HG02970 (cell line): ENCODE measurements at regions not wholly inside any gene's neighbourhood (a gene's known extent, or its start where the extent isn't known, plus 50 kb on each side); places are given as distances from the start of the nearest gene placed in this dataset.
A peak's percentile ranks its signal among the peaks of the same experiment; 100 is the strongest.

Experiments
- ATAC-seq: cut with Tn5 transposase; IDR thresholded peaks from one replicate; pipeline ENCODE4 v1.9.1; 2021; ENCODE audit warnings: mild to moderate bottlenecking, moderate library complexity, moderate number of reproducible peaks; ENCODE audit not compliant: unreplicated experiment, low FRiP score

- ATAC-seq: no peak
Observed at GRCh38 chr7:91323626-91324158, 59.5 kb downstream of the FZD1 start.

DNA sequence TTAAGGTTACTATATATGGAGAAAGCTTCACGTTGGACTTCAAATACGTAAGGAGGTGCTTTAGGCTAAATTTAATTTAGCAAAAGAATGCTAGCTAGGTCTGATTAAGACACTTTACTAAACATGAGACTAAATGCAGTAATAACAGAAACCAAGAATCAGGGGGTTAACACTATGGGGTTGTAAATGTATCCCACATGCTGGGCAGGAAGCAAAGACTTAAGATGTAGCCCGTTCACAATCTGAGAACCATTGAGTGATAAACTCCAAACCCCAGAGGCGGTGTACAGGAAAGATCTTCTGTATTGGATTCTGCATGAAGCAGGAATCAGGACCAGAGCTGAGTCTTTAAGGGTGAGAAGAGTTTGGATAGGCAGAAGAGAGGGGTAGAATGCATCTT lies 60.4 kb downstream of the FZD1 start:
- no peak for ATAC-seq

DNA sequence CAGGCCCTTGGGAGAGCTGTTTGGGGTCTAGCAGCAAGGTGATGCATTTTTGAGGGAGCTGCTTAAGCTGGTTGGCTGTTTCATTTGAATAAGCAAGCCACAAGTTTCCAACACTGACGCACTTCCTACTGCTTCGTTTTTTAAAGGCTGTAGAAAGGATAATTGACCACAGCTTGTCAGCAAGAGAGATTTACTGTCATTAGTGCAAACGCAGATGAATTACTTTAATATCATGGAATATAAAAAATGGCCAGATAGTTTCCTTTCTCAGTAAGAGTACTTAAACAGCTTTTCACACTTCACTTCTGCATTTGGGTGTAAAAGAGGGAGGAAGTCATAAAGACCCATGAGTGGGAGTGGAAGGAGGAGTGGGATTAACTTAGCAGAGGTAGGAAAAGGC lies 61.5 kb downstream of the FZD1 start:
- no peak for ATAC-seq

DNA sequence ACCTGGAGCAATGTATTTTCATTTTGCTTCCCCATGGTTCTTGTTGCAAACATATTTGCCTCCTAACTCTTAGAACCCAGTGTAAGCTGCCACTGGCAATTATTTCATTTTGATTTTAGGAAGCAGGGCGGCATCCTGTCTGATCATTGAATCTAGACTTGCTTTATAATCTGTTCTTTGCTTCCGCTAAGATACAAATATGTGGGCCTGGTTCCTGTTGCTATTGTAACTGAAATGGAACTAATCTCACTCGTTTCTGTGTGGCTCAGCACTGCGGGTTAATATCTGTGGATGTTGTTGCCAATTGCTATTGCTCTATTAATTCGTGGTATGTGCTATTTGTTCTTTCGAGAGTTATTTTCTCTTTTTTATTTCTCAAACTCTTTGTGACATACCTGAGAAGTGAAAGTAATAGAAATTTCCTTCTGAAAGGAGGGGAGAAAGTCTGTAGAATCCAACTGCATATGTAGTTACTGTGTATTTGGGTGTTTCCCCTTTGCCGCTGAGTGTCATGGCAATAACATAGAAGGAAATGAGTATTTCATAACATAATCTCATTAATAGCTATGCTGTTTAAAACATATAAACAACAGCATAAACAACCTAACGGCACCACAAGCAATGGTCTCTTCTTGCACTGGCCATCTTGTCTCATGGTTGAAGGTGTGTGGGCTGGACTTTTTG lies 62.4 kb downstream of the FZD1 start:
- ATAC-seq: no peak

- no peak for ATAC-seq
Observed at GRCh38 chr7:91327346-91327745, 63.1 kb downstream of the FZD1 start.

GRCh38 chr7:91329571-91329970 lies 65.3 kb downstream of the FZD1 start:
- no peak for ATAC-seq

DNA sequence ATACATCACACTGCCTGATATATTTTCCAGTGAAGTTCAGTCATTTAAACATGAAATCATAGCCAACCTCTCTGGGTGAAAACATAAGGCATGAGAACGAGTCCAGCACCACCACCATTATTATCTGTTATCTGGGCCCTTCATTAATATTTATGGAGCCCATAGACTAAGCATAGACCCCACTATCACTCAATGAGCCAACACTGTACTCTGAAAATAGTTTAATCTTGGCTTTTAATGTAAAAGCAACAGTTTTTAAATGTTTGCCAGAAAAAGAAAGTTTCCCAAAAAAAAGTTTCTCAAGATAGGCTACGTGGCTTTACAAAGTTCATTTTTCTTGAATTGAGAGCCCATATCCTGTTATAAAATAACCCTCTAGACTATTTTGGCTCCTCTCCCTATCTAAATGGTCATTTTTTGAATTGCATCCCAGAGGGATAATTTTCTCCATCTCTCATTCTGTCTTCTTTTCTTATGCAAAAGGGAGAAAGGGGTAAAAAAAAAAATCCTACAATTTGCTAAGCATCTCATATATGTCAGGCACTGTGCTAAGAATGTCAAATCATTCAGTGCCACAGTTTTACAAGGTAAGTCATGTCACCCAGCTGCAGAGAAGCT lies 66.1 kb downstream of the FZD1 start:
- no peak for ATAC-seq

GRCh38 chr7:91330866-91331265 lies 66.6 kb downstream of the FZD1 start:
- ATAC-seq: no peak

DNA sequence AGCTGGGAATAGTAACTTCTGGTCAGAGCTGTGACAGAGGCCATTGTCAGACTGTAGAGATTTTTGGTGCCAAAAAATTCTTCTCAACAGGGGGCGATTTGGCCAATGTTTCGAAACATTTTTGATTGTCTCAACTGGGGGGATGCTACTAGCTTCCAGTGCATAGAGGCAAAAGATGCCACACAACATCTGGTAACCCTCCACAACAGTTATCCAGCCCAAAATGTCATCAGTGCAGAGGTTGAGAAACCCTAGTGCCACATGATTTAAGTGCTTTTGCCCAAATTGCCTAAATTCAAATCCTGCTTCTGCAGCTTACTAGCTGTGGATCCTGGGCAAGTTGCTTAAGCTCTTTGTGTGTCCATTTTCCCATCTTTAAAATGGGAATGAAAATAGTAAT lies 71.9 kb downstream of the FZD1 start:
- ATAC-seq: no peak

DNA sequence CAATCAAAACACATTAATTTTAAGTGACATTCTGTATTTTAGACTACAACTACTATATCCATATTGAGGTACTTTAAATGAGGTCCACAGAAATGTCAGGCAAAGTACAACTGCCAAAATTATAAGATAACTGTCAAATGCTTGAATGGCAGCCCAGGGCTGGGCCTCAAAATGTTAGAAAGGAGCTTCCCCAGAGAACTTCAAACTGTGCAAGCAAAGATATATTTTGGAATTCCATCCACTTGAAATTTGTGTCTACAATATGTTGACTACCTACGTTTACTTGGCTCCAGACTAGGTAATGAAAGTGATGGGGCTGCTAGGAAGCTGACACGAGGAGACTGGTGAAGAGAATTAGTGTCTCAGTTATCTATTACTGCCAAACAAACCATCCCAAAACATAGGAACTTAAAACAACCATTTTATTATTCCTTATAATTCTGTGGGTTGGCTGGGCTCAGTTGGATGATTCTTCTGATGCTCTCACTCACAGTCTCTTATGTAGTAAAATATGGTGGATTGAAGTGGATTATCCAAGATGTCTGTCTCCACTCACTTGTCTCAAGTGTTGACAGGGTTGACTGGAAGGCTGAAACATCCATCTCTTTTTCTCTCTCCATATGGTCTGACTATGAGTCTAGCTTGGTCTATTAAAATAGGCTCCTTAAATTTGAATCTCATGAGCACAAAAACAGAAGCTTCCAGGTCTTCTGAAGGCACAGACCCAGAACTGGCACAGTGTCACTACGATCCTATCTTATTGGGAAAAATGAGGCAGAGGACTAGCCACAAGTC lies 74.2 kb downstream of the FZD1 start:
- ATAC-seq: no peak

- ATAC-seq: no peak
Observed at GRCh38 chr7:91342346-91342745, 78.1 kb downstream of the FZD1 start.

DNA sequence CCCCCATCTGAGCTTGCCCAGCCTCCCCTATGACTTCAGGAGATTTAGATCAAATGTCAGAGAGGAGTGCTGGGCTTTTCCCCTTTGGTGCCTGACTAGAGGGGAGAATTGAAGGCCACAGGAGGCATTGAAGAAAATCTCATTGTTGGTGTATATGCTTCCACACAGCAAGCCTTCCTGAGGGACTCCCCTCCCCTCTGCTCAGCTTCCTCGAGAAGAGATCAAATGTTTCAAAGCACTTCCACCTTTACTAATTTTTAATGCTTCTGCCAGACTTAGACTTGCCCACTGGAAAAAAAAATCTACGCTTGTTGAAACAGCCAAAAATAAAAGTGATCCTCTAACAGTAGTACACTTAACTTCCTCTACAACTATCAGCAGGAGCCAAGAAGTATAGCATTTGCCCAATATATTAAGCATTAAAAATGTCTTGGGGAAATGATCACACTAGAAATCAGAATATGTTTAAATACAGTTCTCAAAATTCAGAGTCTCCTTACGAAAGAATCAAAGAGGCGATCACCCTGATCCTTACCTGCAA lies 79.3 kb downstream of the FZD1 start:
- ATAC-seq: no peak

GRCh38 chr7:91343996-91344629 lies 79.9 kb downstream of the FZD1 start:
- ATAC-seq: no peak

- no peak for ATAC-seq
Observed at GRCh38 chr7:91344911-91345310, 80.7 kb downstream of the FZD1 start.

DNA sequence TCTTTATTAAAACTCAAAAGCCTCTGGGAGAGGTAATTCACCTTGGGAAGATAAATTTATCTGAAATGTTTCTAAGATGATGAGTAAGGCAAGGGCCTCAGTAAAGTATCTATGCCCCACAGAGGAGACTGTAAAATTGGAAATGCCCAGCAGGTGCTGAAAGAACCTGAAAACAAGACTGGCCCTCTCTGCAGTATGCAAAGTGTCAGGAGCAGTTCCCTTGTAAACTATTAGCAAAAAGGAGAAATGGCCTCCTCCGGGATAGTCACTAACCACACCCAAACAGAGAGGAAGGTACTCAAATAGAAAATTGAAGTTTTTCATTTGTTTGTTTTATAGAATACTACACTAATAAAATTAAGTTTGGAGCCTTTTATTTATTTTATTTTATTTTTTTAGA lies 81.2 kb downstream of the FZD1 start:
- ATAC-seq: peak; percentile 57

DNA sequence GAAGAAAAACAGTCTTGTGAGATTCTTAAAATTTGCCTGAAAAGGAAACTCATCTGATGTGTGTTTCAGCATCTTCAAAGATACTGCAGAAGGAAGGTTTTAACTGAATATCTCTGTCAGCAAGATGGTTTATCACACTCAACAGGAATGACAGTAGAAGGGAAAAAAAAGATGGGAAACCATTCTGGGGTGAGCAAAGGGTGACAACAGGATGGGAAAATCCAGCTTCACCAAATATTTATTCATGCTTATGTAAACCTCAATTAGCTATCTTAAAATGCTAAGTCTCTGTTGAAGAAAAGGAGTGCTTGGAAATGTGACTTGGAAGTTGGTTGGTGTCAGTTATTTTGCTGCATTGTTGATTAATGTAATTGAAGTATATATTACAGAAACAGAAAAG lies 82.2 kb downstream of the FZD1 start:
- no peak for ATAC-seq

DNA sequence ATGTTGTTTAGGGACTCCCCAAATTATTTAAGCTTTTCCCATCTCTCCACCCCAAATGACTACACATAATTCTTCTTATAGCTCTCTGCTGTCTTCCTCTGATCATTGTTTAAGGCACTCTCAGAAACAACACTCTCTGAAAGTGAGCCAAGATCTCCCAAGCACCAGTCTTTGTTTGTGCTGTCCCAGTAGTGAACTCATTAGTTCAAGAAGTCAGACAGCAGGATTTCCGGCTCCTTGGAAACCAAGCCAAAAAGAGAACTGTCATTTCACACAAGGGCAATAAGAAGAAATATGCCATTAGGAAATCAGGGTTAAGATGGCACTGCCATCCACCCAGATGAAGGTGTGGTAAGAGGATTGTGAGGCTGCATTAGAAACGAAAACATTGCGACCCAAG lies 83.1 kb downstream of the FZD1 start:
- no peak for ATAC-seq

DNA sequence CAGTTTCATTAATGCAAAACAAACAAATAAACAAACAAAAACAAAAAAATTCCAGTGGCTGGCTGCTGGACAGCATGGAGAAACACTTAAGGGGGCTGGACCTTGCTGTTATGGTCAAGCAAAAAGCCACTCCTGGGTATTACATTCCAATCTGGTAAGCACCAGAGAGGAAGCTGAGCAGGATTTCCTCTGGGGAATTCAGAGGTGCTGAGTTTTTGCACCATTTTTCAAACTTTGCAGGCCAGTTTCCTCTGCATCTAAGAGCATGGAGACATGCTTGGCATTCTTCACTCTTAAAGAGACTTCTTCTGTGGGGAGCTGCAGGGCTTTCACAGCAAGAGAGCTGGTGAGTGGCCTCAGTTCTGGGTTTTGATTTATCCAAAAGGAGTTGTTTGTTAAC lies 84.5 kb downstream of the FZD1 start:
- no peak for ATAC-seq

DNA sequence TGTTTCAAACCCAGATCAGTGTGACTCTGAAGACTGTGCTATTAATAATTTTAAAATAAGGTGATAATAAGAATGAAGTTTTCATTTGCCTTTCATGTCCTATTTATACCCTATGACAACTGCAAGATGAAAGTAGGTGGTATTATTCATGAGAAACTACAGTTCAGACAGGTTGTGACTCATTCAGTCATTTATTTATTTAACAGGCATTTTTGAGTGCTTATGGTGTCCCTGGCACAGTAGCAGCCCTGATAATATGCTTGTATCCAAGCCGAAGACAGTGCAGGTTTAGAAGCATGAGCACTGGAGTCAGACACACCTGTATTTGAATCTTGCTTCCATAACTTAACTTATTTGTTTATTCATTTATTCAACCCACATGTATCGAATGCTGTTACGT lies 87.1 kb downstream of the FZD1 start:
- ATAC-seq: no peak

DNA sequence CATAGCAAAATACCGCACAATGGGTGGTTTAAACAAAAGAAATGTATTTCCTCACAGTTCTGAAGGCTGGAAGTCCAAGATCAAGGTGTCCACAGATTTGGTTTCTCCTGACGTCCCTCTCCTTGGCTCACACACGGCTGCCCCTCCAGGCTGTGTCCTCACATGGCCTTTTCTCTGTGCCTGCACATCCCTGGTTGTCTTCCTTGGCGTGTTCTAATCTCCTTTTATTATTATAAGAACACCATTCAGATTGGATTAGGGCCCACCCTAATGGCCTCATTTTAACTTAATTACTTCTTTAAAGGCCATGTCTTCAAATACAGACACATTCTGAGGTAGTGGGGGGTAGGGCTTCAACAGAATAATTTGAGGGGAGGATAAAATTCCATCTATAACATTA lies 87.9 kb downstream of the FZD1 start:
- no peak for ATAC-seq

DNA sequence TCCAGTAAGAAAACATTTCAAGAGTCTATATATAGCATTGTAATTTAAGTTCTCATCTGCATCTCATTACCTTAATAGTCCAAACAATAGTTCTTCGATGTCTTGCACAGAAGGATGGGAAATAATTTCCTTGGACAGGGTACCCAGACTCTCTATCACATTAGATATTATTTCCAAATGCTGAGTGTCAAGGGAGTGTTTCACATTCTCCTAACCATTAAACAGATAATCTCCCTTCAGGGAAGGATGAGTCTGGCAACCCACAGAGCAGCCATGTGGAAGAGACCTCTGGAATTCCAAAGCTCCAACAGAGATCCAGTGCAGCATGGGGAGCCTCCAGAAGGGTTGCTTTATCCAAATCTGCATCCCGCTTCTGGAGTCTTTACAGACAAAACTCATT lies 89.6 kb downstream of the FZD1 start:
- no peak for ATAC-seq
